ENCODE measurements at regions not wholly inside any gene's neighbourhood (a gene's known extent, or its start where the extent isn't known, plus 50 kb on each side); places are given as distances from the start of the nearest gene placed in this dataset.

- Histone ChIP-seq H3K4me3 (no peak overlapping the region), H3K27ac (no peak overlapping the region)
These were observed 213.4 kb downstream of the SOX9 start for GRCh38 chr17:72334205-72334604.

- no peak overlapping the region for H3K27ac ChIP-seq
- H3K4me3 ChIP-seq = no peak overlapping the region
These were observed 215.4 kb downstream of the SOX9 start for GRCh38 chr17:72336026-72336803.

GRCh38 chr17:72336804-72337070 lies 215.9 kb downstream of the SOX9 start:
- H3K27ac ChIP-seq = no peak overlapping the region

GRCh38 chr17:72338304-72338703 lies 217.5 kb downstream of the SOX9 start:
- Histone ChIP-seq H3K27ac (no peak overlapping the region), H3K4me3 (no peak overlapping the region)

More at GRCh38 chr17:72336804-72337070, 215.9 kb downstream of the SOX9 start:
- no peak overlapping the region for H3K4me3 ChIP-seq

- Histone ChIP-seq H3K4me3 (no peak overlapping the region), H3K27ac (peak overlapping the region in 1 of 21 experiments; percentile 14)
These were observed 218.3 kb downstream of the SOX9 start for GRCh38 chr17:72338847-72339790.

- Histone ChIP-seq H3K4me3 (no peak overlapping the region), H3K27ac (no peak overlapping the region)
These were observed 220.0 kb downstream of the SOX9 start for GRCh38 chr17:72340836-72341235.

GRCh38 chr17:72342061-72342460 lies 221.2 kb downstream of the SOX9 start:
- H3K27ac ChIP-seq = no peak overlapping the region
- no peak overlapping the region for H3K4me3 ChIP-seq

- Histone ChIP-seq H3K4me3 (no peak overlapping the region), H3K27ac (no peak overlapping the region)
These were observed 222.1 kb downstream of the SOX9 start for GRCh38 chr17:72342627-72343527.

GRCh38 chr17:72343911-72344310 lies 223.1 kb downstream of the SOX9 start:
- Histone ChIP-seq H3K27ac (no peak overlapping the region), H3K4me3 (no peak overlapping the region)

GRCh38 chr17:72344613-72345012 lies 223.8 kb downstream of the SOX9 start:
- no peak overlapping the region for H3K4me3 ChIP-seq

GRCh38 chr17:72345088-72345487 lies 224.3 kb downstream of the SOX9 start:
- H3K4me3 ChIP-seq = no peak overlapping the region
- no peak overlapping the region for H3K27ac ChIP-seq

More at GRCh38 chr17:72344613-72345012, 223.8 kb downstream of the SOX9 start:
- no peak overlapping the region for H3K27ac ChIP-seq

GRCh38 chr17:72345536-72345935 lies 224.7 kb downstream of the SOX9 start:
- no peak overlapping the region for H3K27ac ChIP-seq
- no peak overlapping the region for H3K4me3 ChIP-seq

- no peak overlapping the region for H3K27ac ChIP-seq
- no peak overlapping the region for H3K4me3 ChIP-seq
These were observed 225.5 kb downstream of the SOX9 start for GRCh38 chr17:72346306-72346705.

GRCh38 chr17:72349011-72349410 lies 228.2 kb downstream of the SOX9 start:
- no peak overlapping the region for H3K4me3 ChIP-seq
- H3K27ac ChIP-seq = no peak overlapping the region

- Histone ChIP-seq H3K4me3 (no peak overlapping the region), H3K27ac (no peak overlapping the region)
These were observed 228.7 kb downstream of the SOX9 start for GRCh38 chr17:72349491-72349995.

GRCh38 chr17:72350073-72350472 lies 229.3 kb downstream of the SOX9 start:
- no peak overlapping the region for H3K27ac ChIP-seq
- H3K4me3 ChIP-seq = no peak overlapping the region

- Histone ChIP-seq H3K4me3 (no peak overlapping the region), H3K27ac (no peak overlapping the region)
These were observed 230.5 kb downstream of the SOX9 start for GRCh38 chr17:72351365-72351764.

- H3K27ac ChIP-seq = no peak overlapping the region
- H3K4me3 ChIP-seq = no peak overlapping the region
These were observed 231.1 kb downstream of the SOX9 start for GRCh38 chr17:72351884-72352346.

GRCh38 chr17:72353502-72353901 lies 232.7 kb downstream of the SOX9 start:
- Histone ChIP-seq H3K4me3 (no peak overlapping the region), H3K27ac (no peak overlapping the region)

- H3K27ac ChIP-seq = no peak overlapping the region
These were observed 233.3 kb downstream of the SOX9 start for GRCh38 chr17:72354071-72354470.

More at GRCh38 chr17:72354071-72354470, 233.3 kb downstream of the SOX9 start:
- H3K4me3 ChIP-seq = no peak overlapping the region
